Adrenal gland (tissue), 9 donors: ENCODE measurements at regions not wholly inside any gene's neighbourhood (a gene's known extent, or its start where the extent isn't known, plus 50 kb on each side); places are given as distances from the start of the nearest gene placed in this dataset.
"Not testable (repeated sequence)": the region's sequence is repeated elsewhere in the genome, so short reads cannot be mapped to it uniquely, and the experiment has no call there.

ENCODE experiments used
- DNase-seq, 7 donors: peaks; one replicate each; pipeline ENCODE4 v3.0.0-alpha.2; 2019 to 2020
- H3K27ac ChIP-seq, 5 donors: fragments of 200-600 bp; sonication (generic) in 4 of 5; 1 replicate in 3 of 5; 2 replicates in 2 of 5; pipeline versions ENCODE4 v1.5.1 to v1.8.0; 2016 to 2020; ENCODE audit warnings: mild to moderate bottlenecking in 1 of 5
- H3K27me3 ChIP-seq: fragments of 200-600 bp; 2 replicates; pipeline ENCODE4 v1.8.0; 2021
- H3K36me3 ChIP-seq, 2 donors: fragments of 200-600 bp; replicated peaks in 1 of 2; 1 replicate in 1 of 2; 2 replicates in 1 of 2; pipeline versions ENCODE4 v1.5.1 to v1.8.0; 2018 to 2022
- H3K4me1 ChIP-seq, 2 donors: fragments of 200-600 bp; replicated peaks in 1 of 2; 1 replicate in 1 of 2; 2 replicates in 1 of 2; pipeline versions ENCODE4 v1.5.1 to v1.8.0; 2018 to 2021
- H3K4me3 ChIP-seq, 4 donors: fragments of 200-600 bp; sonication (generic) in 3 of 4; one replicate each; pipeline ENCODE4 v1.5.1; 2016 to 2018
- H3K9me3 ChIP-seq, 3 donors: fragments of 200-600 bp; sonication (generic) in 1 of 3; replicated peaks in 1 of 3; 1 replicate in 2 of 3; 2 replicates in 1 of 3; pipeline versions ENCODE4 v1.5.1 to v1.8.0; 2016 to 2021
- POLR2A ChIP-seq, 2 donors: fragments of 450-650 bp; IDR thresholded peaks; one replicate each; pipeline ENCODE4 v1.6.1; 2017; ENCODE audit warnings: antibody characterized with exemption in 2 of 2, mild to moderate bottlenecking in 2 of 2, moderate library complexity in 1 of 2
- WGBS, 4 donors: extraction: QIAGEN DNeasy Blood & Tissue Kit in 2 of 4; methylation state at CpG; one replicate each; pipeline versions ENCODE4 v1.1.5 to v1.1.7; 2013 to 2017; 5-methylcytosine and 5-hydroxymethylcytosine counted together
- intact Hi-C, 2 donors: fragments of 100-400 bp; cut with DNase I; formaldehyde crosslinking; loops; one replicate each; pipeline versions ENCODE4 v1.14.1 to v1.15.0; 2022 to 2023
- TF ChIP-seq, protein P1 (sequence below), 6 experiments: fragments of 450-650 bp in 4 of 6; fragments of 200-600 bp in 2 of 6; sonication (generic) in 1 of 6; IDR thresholded peaks; 1 replicate in 5 of 6; 2 replicates in 1 of 6; pipeline versions ENCODE4 v1.5.1 to v1.8.0; 2016 to 2021; ENCODE audit warnings: antibody characterized with exemption in 6 of 6, mild to moderate bottlenecking in 2 of 6, moderate library complexity in 1 of 6
- donor health status: healthy with polysubstance abuse.
- donor health status: Bipolar disorder and iron deficiency.
- donor health status: DM: yes; HTN: yes; CAD: no.
- donor health status: DM: no; HTN: no; CAD: no.
- donor health status: DM: no; HTN: no; CAD: no.

GRCh38 chr9:32072570-32072969, 311.9 kb upstream of the ACO1 start:
- WGBS, 4 donors, result 45 to 76% (median 54%) methylated on average over 2 of the region's 2 CpGs
- intact Hi-C loops, result no loop called here
- H3K4me1 ChIP-seq, result no peaks in the 10 kb centered on the region
- DNase-seq, result no peak
- no peaks in the 10 kb centered on the region for H3K9me3 ChIP-seq
- no peak for TF ChIP-seq POLR2A (IDR thresholded peaks at IDR 0.05)
- TF ChIP-seq, protein P1, sequence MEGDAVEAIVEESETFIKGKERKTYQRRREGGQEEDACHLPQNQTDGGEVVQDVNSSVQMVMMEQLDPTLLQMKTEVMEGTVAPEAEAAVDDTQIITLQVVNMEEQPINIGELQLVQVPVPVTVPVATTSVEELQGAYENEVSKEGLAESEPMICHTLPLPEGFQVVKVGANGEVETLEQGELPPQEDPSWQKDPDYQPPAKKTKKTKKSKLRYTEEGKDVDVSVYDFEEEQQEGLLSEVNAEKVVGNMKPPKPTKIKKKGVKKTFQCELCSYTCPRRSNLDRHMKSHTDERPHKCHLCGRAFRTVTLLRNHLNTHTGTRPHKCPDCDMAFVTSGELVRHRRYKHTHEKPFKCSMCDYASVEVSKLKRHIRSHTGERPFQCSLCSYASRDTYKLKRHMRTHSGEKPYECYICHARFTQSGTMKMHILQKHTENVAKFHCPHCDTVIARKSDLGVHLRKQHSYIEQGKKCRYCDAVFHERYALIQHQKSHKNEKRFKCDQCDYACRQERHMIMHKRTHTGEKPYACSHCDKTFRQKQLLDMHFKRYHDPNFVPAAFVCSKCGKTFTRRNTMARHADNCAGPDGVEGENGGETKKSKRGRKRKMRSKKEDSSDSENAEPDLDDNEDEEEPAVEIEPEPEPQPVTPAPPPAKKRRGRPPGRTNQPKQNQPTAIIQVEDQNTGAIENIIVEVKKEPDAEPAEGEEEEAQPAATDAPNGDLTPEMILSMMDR (IDR thresholded peaks at IDR 0.05), result no peak
- H3K36me3 ChIP-seq, result no peaks in the 10 kb centered on the region
- no peak overlapping the region for H3K27ac ChIP-seq
- no peak overlapping the region for H3K4me3 ChIP-seq
- no peaks in the 10 kb centered on the region for H3K27me3 ChIP-seq

DNA sequence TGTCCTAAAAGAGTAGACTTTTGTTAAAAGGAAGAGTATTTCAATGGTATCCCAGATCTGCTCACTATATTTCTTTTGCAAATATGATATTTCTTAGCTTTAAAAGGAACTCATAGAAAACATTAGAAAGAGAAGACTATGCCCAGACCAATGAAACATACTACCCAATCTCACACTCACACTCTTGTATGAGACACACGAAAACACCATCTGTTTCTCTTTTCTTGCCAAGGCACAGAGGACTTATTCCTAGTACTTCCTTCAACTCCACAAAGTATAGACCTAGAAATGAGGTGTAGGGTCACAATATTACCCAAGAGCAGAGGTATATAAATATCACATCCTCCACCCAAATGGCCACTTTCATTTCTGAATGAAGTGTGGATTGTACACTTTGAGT, 292.4 kb upstream of the ACO1 start:
- no peaks in the 10 kb centered on the region for H3K9me3 ChIP-seq
- TF ChIP-seq POLR2A (IDR thresholded peaks at IDR 0.05), result no peak
- TF ChIP-seq, protein P1 (IDR thresholded peaks at IDR 0.05), result no peak
- H3K36me3 ChIP-seq, result no peaks in the 10 kb centered on the region
- no peaks in the 10 kb centered on the region for H3K4me1 ChIP-seq
- no peak overlapping the region for H3K27ac ChIP-seq
- H3K4me3 ChIP-seq, result no peak overlapping the region
- no peak for DNase-seq
- intact Hi-C loops, result no loop called here
- H3K27me3 ChIP-seq, result no peaks in the 10 kb centered on the region
- WGBS, 4 donors, result 65 to 82% (median 69%) methylated on average over 1 of the region's 1 CpG

- H3K27ac ChIP-seq, result no peak overlapping the region
- TF ChIP-seq POLR2A (IDR thresholded peaks at IDR 0.05), result no peak
- TF ChIP-seq, protein P1 (IDR thresholded peaks at IDR 0.05), result no peak
- H3K36me3 ChIP-seq, result no peaks in the 10 kb centered on the region
- H3K27me3 ChIP-seq, result no peaks in the 10 kb centered on the region
- intact Hi-C loops, result no loop called here
- DNase-seq, result no peak
- H3K4me3 ChIP-seq, result no peak overlapping the region
- H3K4me1 ChIP-seq, result no peaks in the 10 kb centered on the region
- 40 to 57% (median 51%) methylated on average over 2 of the region's 2 CpGs for WGBS, 4 donors
- no peaks in the 10 kb centered on the region for H3K9me3 ChIP-seq
Observed at GRCh38 chr9:32117291-32117690, 267.2 kb upstream of the ACO1 start.

DNA sequence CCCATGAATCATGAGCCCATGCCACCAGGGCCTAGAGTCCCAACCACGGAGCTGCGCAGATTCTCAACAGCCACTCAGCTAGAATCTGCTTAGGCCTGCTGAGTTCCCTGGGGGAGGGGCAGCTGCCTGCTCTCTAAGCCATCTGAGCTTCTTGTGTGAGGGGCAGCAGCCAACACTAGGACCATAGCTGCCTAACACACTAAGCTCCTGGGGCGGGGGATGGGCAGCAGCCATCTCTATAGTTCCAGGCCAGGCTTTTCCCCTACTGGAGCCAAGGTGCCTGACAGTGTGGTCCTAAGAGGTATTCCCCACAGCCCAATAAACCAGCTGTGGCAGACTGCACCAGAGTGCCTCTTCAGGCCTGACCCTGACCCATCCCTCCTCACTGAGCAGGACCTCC, 255.9 kb upstream of the ACO1 start:
- Histone ChIP-seq H3K9me3 (no peaks in the 10 kb centered on the region), H3K27ac (no peak overlapping the region), H3K36me3 (no peaks in the 10 kb centered on the region), H3K27me3 (no peaks in the 10 kb centered on the region), H3K4me3 (no peak overlapping the region), H3K4me1 (no peaks in the 10 kb centered on the region)
- no peak for TF ChIP-seq POLR2A (IDR thresholded peaks at IDR 0.05)
- TF ChIP-seq, protein P1 (IDR thresholded peaks at IDR 0.05), result no peak
- 89 to 94% methylated on average over 3 of the region's 3 CpGs; no CpG with 5 or more reads in 2 of the 4 donors for WGBS, 4 donors
- intact Hi-C loops, result no loop called here
- DNase-seq, result no peak

GRCh38 chr9:32130709-32131108, 253.7 kb upstream of the ACO1 start:
- H3K27me3 ChIP-seq, H3K4me3 ChIP-seq, H3K4me1 ChIP-seq, H3K27ac ChIP-seq, H3K9me3 ChIP-seq, intact Hi-C loops, H3K36me3 ChIP-seq, DNase-seq: not testable (repeated sequence)
- WGBS, 4 donors, result 73 to 88% (median 84%) methylated on average over 2 of the region's 2 CpGs
